CD14-positive monocyte (primary cell): ENCODE measurements at regions not wholly inside any gene's neighbourhood (a gene's known extent, or its start where the extent isn't known, plus 50 kb on each side); places are given as distances from the start of the nearest gene placed in this dataset.

ENCODE experiments used
- DNase-seq, 3 donors: peaks; one replicate each; pipeline ENCODE4 v3.0.0-alpha.2; 2011 to 2022
- H2AFZ ChIP-seq: 2 replicates; pipeline ENCODE4 v1.6.0; 2012; ENCODE audit warnings: mild to moderate bottlenecking, low read depth, low read length, inconsistent platforms; ENCODE audit not compliant: insufficient read depth, poor library complexity, severe bottlenecking
- H3K27ac ChIP-seq, 2 donors: 1 replicate in 1 of 2; 2 replicates in 1 of 2; pipeline ENCODE4 v1.5.1; 2012 to 2013; ENCODE audit warnings: low read length in 2 of 2, control low read depth in 1 of 2, inconsistent platforms in 1 of 2, low read depth in 1 of 2, mild to moderate bottlenecking in 1 of 2
- H3K27me3 ChIP-seq, 2 donors: one replicate each; pipeline versions ENCODE4 v1.6.0 to v1.6.1; 2011 to 2013; ENCODE audit warnings: low read length in 2 of 2; ENCODE audit not compliant: control insufficient read depth in 2 of 2, insufficient read depth in 2 of 2
- H3K36me3 ChIP-seq, 2 donors: replicated peaks in 1 of 2; 1 replicate in 1 of 2; 2 replicates in 1 of 2; pipeline versions ENCODE4 v1.5.1 to v1.6.1; 2012 to 2013; ENCODE audit warnings: low read length in 2 of 2, control low read depth in 1 of 2, inconsistent platforms in 1 of 2, mild to moderate bottlenecking in 1 of 2; ENCODE audit not compliant: insufficient read depth in 2 of 2, control insufficient read depth in 1 of 2
- H3K4me1 ChIP-seq, 2 donors: 1 replicate in 1 of 2; 2 replicates in 1 of 2; pipeline versions ENCODE4 v1.5.1 to v1.6.1; 2012 to 2013; ENCODE audit warnings: low read length in 2 of 2, control low read depth in 1 of 2, inconsistent platforms in 1 of 2, mild to moderate bottlenecking in 1 of 2, moderate library complexity in 1 of 2; ENCODE audit not compliant: insufficient read depth in 2 of 2, control insufficient read depth in 1 of 2
- H3K4me2 ChIP-seq: replicated peaks from 2 replicates; pipeline ENCODE3; 2012; ENCODE audit warnings: low read length, moderate library complexity, mild to moderate bottlenecking; ENCODE audit not compliant: poor library complexity, severe bottlenecking; ENCODE audit errors: extremely low read depth
- H3K4me3 ChIP-seq, 3 experiments: fragments of 200-600 bp in 1 of 3; sonication (generic) in 1 of 3; replicated peaks in 1 of 3; 1 replicate in 2 of 3; 2 replicates in 1 of 3; pipeline ENCODE4 v1.5.1; 2011 to 2013; ENCODE audit warnings: low read length in 3 of 3, mild to moderate bottlenecking in 3 of 3, control low read depth in 2 of 3, low read depth in 2 of 3, inconsistent platforms in 1 of 3, moderate library complexity in 1 of 3
- H3K79me2 ChIP-seq: 2 replicates; pipeline ENCODE4 v1.6.0; 2012; ENCODE audit warnings: mild to moderate bottlenecking, control low read depth, inconsistent platforms, low read length, moderate library complexity; ENCODE audit not compliant: insufficient read depth
- H3K9ac ChIP-seq: 2 replicates; pipeline ENCODE4 v1.6.0; 2017; ENCODE audit warnings: low read length, mild to moderate bottlenecking; ENCODE audit not compliant: insufficient read depth, poor library complexity, severe bottlenecking
- H3K9me3 ChIP-seq, 2 donors: replicated peaks in 1 of 2; 1 replicate in 1 of 2; 2 replicates in 1 of 2; pipeline versions ENCODE4 v1.5.1 to v1.6.1; 2012 to 2013; ENCODE audit warnings: low read length in 2 of 2, control low read depth in 1 of 2; ENCODE audit not compliant: control insufficient read depth in 1 of 2, insufficient read depth in 1 of 2
- H4K20me1 ChIP-seq: 2 replicates; pipeline ENCODE4 v1.6.0; 2012; ENCODE audit warnings: mild to moderate bottlenecking, low read length, control low read depth, moderate library complexity; ENCODE audit not compliant: insufficient read depth
- H3K27ac Mint-ChIP-seq, 7 donors: one replicate each; pipeline ENCODE4 v1.8.0; 2020; ENCODE audit warnings: mild to moderate bottlenecking in 7 of 7, mixed read lengths in 7 of 7, moderate library complexity in 6 of 7, inconsistent platforms in 2 of 7
- H3K27me3 Mint-ChIP-seq, 3 donors: one replicate each; pipeline ENCODE4 v1.8.0; 2021 to 2022; ENCODE audit warnings: low read depth in 3 of 3, mild to moderate bottlenecking in 3 of 3, mixed read lengths in 3 of 3, moderate library complexity in 3 of 3, inconsistent platforms in 1 of 3
- H3K36me3 Mint-ChIP-seq, 2 donors: one replicate each; pipeline ENCODE4 v1.8.0; 2020; ENCODE audit warnings: mixed read lengths in 2 of 2, inconsistent platforms in 1 of 2, mild to moderate bottlenecking in 1 of 2
- H3K4me1 Mint-ChIP-seq: one replicate; pipeline ENCODE4 v1.8.0; 2020; ENCODE audit warnings: mild to moderate bottlenecking, mixed read lengths
- H3K4me3 Mint-ChIP-seq, 2 donors: one replicate each; pipeline ENCODE4 v1.8.0; 2020; ENCODE audit warnings: mild to moderate bottlenecking in 2 of 2, mixed read lengths in 2 of 2, moderate library complexity in 1 of 2
- H3K9me3 Mint-ChIP-seq, 7 donors: one replicate each; pipeline ENCODE4 v1.8.0; 2020 to 2022; ENCODE audit warnings: mixed read lengths in 7 of 7, mild to moderate bottlenecking in 6 of 7, moderate library complexity in 6 of 7, inconsistent platforms in 2 of 7
- CTCF ChIP-seq: fragments of 200-600 bp; IDR thresholded peaks from one replicate; pipeline ENCODE4 v1.8.0; 2022; ENCODE audit warnings: antibody characterized with exemption, mild to moderate bottlenecking
- WGBS: methylation state at CpG from one replicate; pipeline ENCODE4 v1.1.5; 2013; ENCODE audit warnings: missing lambda C conversion rate; ENCODE audit not compliant: insufficient coverage; 5-methylcytosine and 5-hydroxymethylcytosine counted together
- intact Hi-C, 2 donors: fragments of 100-400 bp; cut with micrococcal nuclease; formaldehyde crosslinking; loops; one replicate each; pipeline versions ENCODE4 v1.15.0 to v1.15.1; 2023

GRCh38 chr5:104494083-104494482, 931.5 kb upstream of the NUDT12 start:
- H3K27me3 ChIP-seq = no peaks in the 10 kb centered on the region
- H3K27ac Mint-ChIP-seq = no peak overlapping the region
- H3K4me3 Mint-ChIP-seq = no peak overlapping the region
- peaks cover 0 to under 1% of the 10 kb centered on the region in 2 donors for H3K9me3 ChIP-seq
- H4K20me1 ChIP-seq = no peaks in the 10 kb centered on the region
- H3K9me3 Mint-ChIP-seq = peaks cover 0 to 4% (median 0%) of the 10 kb centered on the region in 7 donors
- no peak overlapping the region for H2AFZ ChIP-seq
- H3K4me3 ChIP-seq = no peak overlapping the region
- H3K36me3 ChIP-seq = no peaks in the 10 kb centered on the region
- no peaks in the 10 kb centered on the region for H3K4me1 Mint-ChIP-seq
- no peaks in the 10 kb centered on the region for H3K4me1 ChIP-seq
- WGBS = no CpG with 5 or more reads among the region's 2 CpGs
- no peak for DNase-seq
- no peak overlapping the region for H3K4me2 ChIP-seq
- no peaks in the 10 kb centered on the region for H3K27me3 Mint-ChIP-seq
- no peaks in the 10 kb centered on the region for H3K79me2 ChIP-seq
- no peak overlapping the region for H3K27ac ChIP-seq
- no peak for TF ChIP-seq CTCF
- H3K9ac ChIP-seq = no peak overlapping the region
- intact Hi-C loops = no loop called here
- no peaks in the 10 kb centered on the region for H3K36me3 Mint-ChIP-seq

- H3K9ac ChIP-seq = no peak overlapping the region
- H4K20me1 ChIP-seq = no peaks in the 10 kb centered on the region
- TF ChIP-seq CTCF = no peak
- Mint-ChIP-seq H3K36me3 (no peaks in the 10 kb centered on the region), H3K27me3 (no peaks in the 10 kb centered on the region), H3K9me3 (peaks cover 0 to 14% (median 2%) of the 10 kb centered on the region in 7 donors), H3K4me1 (no peaks in the 10 kb centered on the region), H3K27ac (no peak overlapping the region), H3K4me3 (no peak overlapping the region)
- H3K79me2 ChIP-seq = no peaks in the 10 kb centered on the region
- no CpG with 5 or more reads among the region's 3 CpGs for WGBS
- H3K27ac ChIP-seq = no peak overlapping the region
- intact Hi-C loops = no loop called here
- peaks cover 4 to 23% of the 10 kb centered on the region in 2 donors for H3K9me3 ChIP-seq
- H3K36me3 ChIP-seq = no peaks in the 10 kb centered on the region
- no peak for DNase-seq
- no peaks in the 10 kb centered on the region for H3K27me3 ChIP-seq
- no peak overlapping the region for H2AFZ ChIP-seq
- no peaks in the 10 kb centered on the region for H3K4me1 ChIP-seq
- no peak overlapping the region for H3K4me3 ChIP-seq
- H3K4me2 ChIP-seq = no peak overlapping the region
Observed at GRCh38 chr5:104472811-104473210, 910.2 kb upstream of the NUDT12 start.
